ENCODE measurements at regions not wholly inside any gene's neighbourhood (a gene's known extent, or its start where the extent isn't known, plus 50 kb on each side); places are given as distances from the start of the nearest gene placed in this dataset.

DNA sequence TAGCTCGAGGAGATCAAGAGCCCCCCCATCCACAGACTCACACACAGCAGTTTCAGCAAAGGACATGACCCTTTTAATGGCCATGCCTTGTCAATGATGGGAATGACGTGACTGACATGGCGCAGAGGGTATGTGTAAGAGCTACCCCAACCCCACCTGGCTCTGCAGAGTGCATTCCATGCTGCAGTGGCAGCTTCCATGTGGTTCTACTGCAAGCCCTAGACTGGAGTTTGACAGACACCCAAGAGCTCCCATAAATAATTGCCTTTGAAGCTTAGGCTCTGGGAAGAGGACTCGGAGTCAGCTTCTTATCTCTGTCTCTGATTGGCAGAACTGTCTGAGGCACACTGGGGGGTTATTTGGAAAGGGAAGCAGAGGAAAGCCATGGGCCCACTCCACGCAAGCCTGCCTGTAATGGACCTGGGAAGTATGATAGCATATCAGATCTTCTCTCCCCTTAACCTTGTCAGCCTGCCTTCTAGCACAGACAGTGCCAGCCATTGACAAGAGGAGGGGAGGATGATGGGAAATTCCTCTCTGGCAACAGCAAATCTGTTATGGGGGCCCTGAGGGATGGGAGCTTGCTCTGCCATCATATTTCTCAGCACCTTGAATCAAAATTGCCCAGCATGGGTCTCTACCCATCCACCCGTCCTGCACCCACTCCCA lies 478.5 kb upstream of the PODXL start:
- POLR2A ChIA-PET: no interaction called here
- no peak overlapping the region for H3K27ac ChIP-seq (ENCODE audit: low read length)
- no peaks in the 10 kb centered on the region for H3K9me3 Mint-ChIP-seq
- CTCF ChIA-PET: no interaction called here
- H3K27me3 Mint-ChIP-seq: peaks cover 11 to 19% of the 10 kb centered on the region in 2 donors
- 100% methylated on average over 1 of the region's 6 CpGs for WGBS (ENCODE audit: insufficient coverage)
- DNase-seq (no peak), ATAC-seq (replicated peaks in 1 of 4) (no peak)
- H3K4me3 Mint-ChIP-seq: no peak overlapping the region
- no peaks in the 10 kb centered on the region for H3K36me3 Mint-ChIP-seq
- H3K27me3 ChIP-seq (replicated peaks in 1 of 2; ENCODE audit: control insufficient read depth in 2 of 2, extremely low read depth in 1 of 2, insufficient read depth in 2 of 2, low read length in 1 of 2): peaks cover 0 to 9% of the 10 kb centered on the region in 2 experiments
- no peak overlapping the region for H3K27ac Mint-ChIP-seq
- no peaks in the 10 kb centered on the region for H3K36me3 ChIP-seq (ENCODE audit: control insufficient read depth in 2 of 2, extremely low read depth in 1 of 2, insufficient read depth in 1 of 2, low read length in 1 of 2)
- no peak overlapping the region for H3K4me3 ChIP-seq (ENCODE audit: control insufficient read depth in 1 of 2, extremely low read depth in 1 of 2, low read length in 1 of 2)
- H3K4me1 Mint-ChIP-seq: no peaks in the 10 kb centered on the region
- H3K4me1 ChIP-seq (ENCODE audit: control insufficient read depth in 1 of 2, extremely low read depth in 1 of 2, insufficient read depth in 2 of 2, low read length in 2 of 2): no peaks in the 10 kb centered on the region
- no peaks in the 10 kb centered on the region for H3K9me3 ChIP-seq

DNA sequence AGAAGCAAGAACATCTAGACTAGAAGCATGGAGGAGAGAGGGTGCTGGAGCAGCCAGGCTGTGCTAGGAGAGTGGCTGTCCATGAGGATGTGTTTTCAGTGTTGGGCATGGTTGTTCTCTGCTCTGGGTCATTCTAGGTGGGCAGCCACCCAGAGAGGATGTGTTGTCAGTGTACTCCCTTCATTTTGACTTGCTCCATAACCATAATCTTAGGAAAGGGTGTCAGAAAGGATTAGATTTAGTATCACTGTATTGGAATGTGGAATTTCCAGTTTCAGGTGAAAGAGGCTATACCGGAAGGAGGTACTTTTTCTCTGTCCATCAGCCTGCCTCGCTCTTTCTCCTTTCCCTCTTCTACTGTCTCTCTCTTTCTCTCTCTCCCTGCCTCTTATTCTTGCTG lies 474.5 kb upstream of the PODXL start:
- CTCF ChIA-PET: no interaction called here
- H3K27me3 Mint-ChIP-seq: peaks cover 0 to 4% of the 10 kb centered on the region in 2 donors
- H3K4me3 Mint-ChIP-seq: no peak overlapping the region
- POLR2A ChIA-PET: no interaction called here
- Histone ChIP-seq H3K4me1 (ENCODE audit: control insufficient read depth in 1 of 2, extremely low read depth in 1 of 2, insufficient read depth in 2 of 2, low read length in 2 of 2) (no peaks in the 10 kb centered on the region), H3K27ac (ENCODE audit: low read length) (no peak overlapping the region), H3K27me3 (replicated peaks in 1 of 2; ENCODE audit: control insufficient read depth in 2 of 2, extremely low read depth in 1 of 2, insufficient read depth in 2 of 2, low read length in 1 of 2) (peaks cover 0 to 5% of the 10 kb centered on the region in 2 experiments), H3K4me3 (ENCODE audit: control insufficient read depth in 1 of 2, extremely low read depth in 1 of 2, low read length in 1 of 2) (no peak overlapping the region), H3K36me3 (ENCODE audit: control insufficient read depth in 2 of 2, extremely low read depth in 1 of 2, insufficient read depth in 1 of 2, low read length in 1 of 2) (no peaks in the 10 kb centered on the region), H3K9me3 (no peaks in the 10 kb centered on the region)
- DNase-seq (no peak), ATAC-seq (replicated peaks in 1 of 4) (no peak)
- no peaks in the 10 kb centered on the region for H3K36me3 Mint-ChIP-seq
- H3K27ac Mint-ChIP-seq: no peak overlapping the region
- no peaks in the 10 kb centered on the region for H3K9me3 Mint-ChIP-seq
- H3K4me1 Mint-ChIP-seq: no peaks in the 10 kb centered on the region
- WGBS (ENCODE audit: insufficient coverage): no CpG with 5 or more reads among the region's 2 CpGs

DNA sequence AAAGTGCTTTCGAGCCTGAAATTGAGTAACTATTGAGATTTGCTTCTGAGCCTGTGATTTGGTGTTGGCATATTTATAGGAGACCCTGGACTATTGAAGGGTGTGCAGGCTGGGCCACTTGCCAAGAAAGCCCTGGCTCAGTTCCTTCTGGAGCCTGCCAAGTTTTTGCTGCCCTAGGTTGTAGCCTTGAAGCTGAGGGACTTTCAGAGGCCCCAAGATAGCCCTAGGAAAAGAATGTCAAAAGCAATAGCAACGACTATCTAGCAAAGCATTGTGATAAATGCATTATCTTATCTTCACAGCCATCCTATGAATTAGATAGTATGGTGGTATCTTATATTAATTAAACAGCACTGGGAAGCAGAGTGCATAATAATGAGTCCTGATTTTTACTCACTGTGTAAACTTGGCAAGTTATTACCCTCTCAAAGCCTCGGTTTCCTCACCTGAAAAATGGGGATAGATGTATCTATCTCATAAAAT lies 473.7 kb upstream of the PODXL start:
- peaks cover 0 to 5% of the 10 kb centered on the region in 2 experiments for H3K27me3 ChIP-seq (replicated peaks in 1 of 2; ENCODE audit: control insufficient read depth in 2 of 2, extremely low read depth in 1 of 2, insufficient read depth in 2 of 2, low read length in 1 of 2)
- ChIA-PET CTCF (no interaction called here), POLR2A (no interaction called here)
- no peaks in the 10 kb centered on the region for H3K27me3 Mint-ChIP-seq
- H3K9me3 ChIP-seq: no peaks in the 10 kb centered on the region
- ATAC-seq (replicated peaks in 1 of 4) (no peak), DNase-seq (no peak)
- no peaks in the 10 kb centered on the region for H3K36me3 Mint-ChIP-seq
- H3K4me3 ChIP-seq (ENCODE audit: control insufficient read depth in 1 of 2, extremely low read depth in 1 of 2, low read length in 1 of 2): no peak overlapping the region
- 57% methylated on average over 1 of the region's 3 CpGs for WGBS (ENCODE audit: insufficient coverage)
- H3K9me3 Mint-ChIP-seq: no peaks in the 10 kb centered on the region
- H3K36me3 ChIP-seq (ENCODE audit: control insufficient read depth in 2 of 2, extremely low read depth in 1 of 2, insufficient read depth in 1 of 2, low read length in 1 of 2): no peaks in the 10 kb centered on the region
- no peak overlapping the region for H3K27ac Mint-ChIP-seq
- H3K27ac ChIP-seq (ENCODE audit: low read length): no peak overlapping the region
- H3K4me1 ChIP-seq (ENCODE audit: control insufficient read depth in 1 of 2, extremely low read depth in 1 of 2, insufficient read depth in 2 of 2, low read length in 2 of 2): no peaks in the 10 kb centered on the region
- no peaks in the 10 kb centered on the region for H3K4me1 Mint-ChIP-seq
- H3K4me3 Mint-ChIP-seq: no peak overlapping the region

DNA sequence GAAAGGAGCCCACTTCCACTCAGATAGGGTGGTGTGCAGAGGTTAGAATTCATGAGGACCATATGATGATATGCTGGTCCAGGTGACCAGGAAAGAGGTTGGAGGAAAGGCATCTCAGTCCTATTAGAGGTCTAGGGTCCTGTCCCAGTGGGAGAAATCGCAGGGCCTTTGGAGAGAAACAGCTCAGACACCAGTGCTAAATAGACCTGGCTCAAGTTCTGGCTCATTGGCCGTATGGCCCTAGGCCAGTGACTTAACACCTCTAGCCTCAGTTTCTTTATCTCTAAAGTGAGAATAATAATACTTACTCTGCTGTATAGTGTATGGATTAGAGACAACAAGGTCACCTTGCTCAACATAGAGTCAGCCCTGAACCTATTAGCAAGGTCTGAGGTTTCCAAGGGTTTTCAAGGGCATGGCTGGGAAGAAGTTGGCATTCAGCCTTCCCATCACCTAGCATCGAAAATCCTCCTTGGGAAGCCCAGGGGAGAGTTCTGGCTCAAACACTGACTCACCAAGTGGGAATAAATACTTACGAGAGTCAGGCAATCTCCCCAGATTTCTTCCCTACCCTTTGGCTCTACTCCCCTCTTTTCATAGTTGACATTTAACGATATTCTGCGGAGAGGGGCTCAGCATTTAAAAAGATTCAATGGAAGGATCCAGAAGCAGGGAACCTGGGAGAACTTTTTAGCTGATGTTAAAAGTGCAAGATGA lies 473.1 kb upstream of the PODXL start:
- ATAC-seq (replicated peaks in 1 of 4) (no peak), DNase-seq (no peak)
- H3K27me3 Mint-ChIP-seq: no peaks in the 10 kb centered on the region
- H3K36me3 ChIP-seq (ENCODE audit: control insufficient read depth in 2 of 2, extremely low read depth in 1 of 2, insufficient read depth in 1 of 2, low read length in 1 of 2): no peaks in the 10 kb centered on the region
- H3K4me3 ChIP-seq (ENCODE audit: control insufficient read depth in 1 of 2, extremely low read depth in 1 of 2, low read length in 1 of 2): no peak overlapping the region
- H3K4me1 ChIP-seq (ENCODE audit: control insufficient read depth in 1 of 2, extremely low read depth in 1 of 2, insufficient read depth in 2 of 2, low read length in 2 of 2): no peaks in the 10 kb centered on the region
- no peak overlapping the region for H3K27ac ChIP-seq (ENCODE audit: low read length)
- H3K4me1 Mint-ChIP-seq: no peaks in the 10 kb centered on the region
- no peaks in the 10 kb centered on the region for H3K9me3 ChIP-seq
- H3K4me3 Mint-ChIP-seq: no peak overlapping the region
- CTCF ChIA-PET: no interaction called here
- 20% methylated on average over 1 of the region's 6 CpGs for WGBS (ENCODE audit: insufficient coverage)
- no peaks in the 10 kb centered on the region for H3K36me3 Mint-ChIP-seq
- H3K27me3 ChIP-seq (replicated peaks in 1 of 2; ENCODE audit: control insufficient read depth in 2 of 2, extremely low read depth in 1 of 2, insufficient read depth in 2 of 2, low read length in 1 of 2): no peaks in the 10 kb centered on the region
- no peaks in the 10 kb centered on the region for H3K9me3 Mint-ChIP-seq
- POLR2A ChIA-PET: no interaction called here
- H3K27ac Mint-ChIP-seq: no peak overlapping the region

DNA sequence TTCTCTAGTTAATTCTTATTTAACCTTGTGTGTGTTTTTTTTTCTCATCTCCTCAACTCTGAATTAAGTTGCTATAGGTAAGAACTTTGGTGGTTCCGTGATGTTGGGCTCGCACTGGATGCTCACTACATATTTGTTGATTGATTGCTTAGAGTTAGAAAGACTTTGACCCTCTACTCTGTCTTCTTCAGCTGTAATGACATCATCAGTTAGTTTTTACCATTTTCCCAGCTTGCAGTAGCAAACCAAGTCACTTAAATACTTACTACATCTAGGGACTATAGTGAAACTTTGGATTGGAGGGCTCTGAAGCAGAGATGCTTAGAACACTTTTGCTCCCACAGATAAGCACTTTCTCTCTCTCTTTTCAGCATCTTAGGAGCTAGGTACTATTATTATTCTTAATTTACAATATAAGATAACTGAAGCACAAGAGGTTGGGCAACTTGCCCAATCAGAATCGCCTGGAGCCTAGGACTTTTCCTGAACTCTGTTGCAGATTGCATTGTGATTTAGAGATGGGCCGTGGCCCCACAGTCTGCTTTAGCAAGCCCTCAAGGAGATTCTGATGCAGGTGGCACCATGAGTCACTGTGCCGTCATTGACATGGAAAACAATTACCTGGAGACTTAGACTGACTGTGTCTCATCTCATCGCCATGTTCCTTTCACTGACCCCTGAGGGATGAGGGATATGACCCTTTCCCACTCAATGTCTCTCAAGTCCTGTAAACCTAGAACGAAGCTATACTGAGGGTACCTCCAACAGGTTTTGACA lies 471.9 kb upstream of the PODXL start:
- H3K4me3 ChIP-seq (ENCODE audit: control insufficient read depth in 1 of 2, extremely low read depth in 1 of 2, low read length in 1 of 2): no peak overlapping the region
- H3K27ac ChIP-seq (ENCODE audit: low read length): no peak overlapping the region
- H3K4me1 ChIP-seq (ENCODE audit: control insufficient read depth in 1 of 2, extremely low read depth in 1 of 2, insufficient read depth in 2 of 2, low read length in 2 of 2): no peaks in the 10 kb centered on the region
- Mint-ChIP-seq H3K36me3 (no peaks in the 10 kb centered on the region), H3K27ac (no peak overlapping the region), H3K4me3 (no peak overlapping the region), H3K4me1 (no peaks in the 10 kb centered on the region), H3K9me3 (no peaks in the 10 kb centered on the region), H3K27me3 (no peaks in the 10 kb centered on the region)
- ChIA-PET CTCF (no interaction called here), POLR2A (no interaction called here)
- no peaks in the 10 kb centered on the region for H3K36me3 ChIP-seq (ENCODE audit: control insufficient read depth in 2 of 2, extremely low read depth in 1 of 2, insufficient read depth in 1 of 2, low read length in 1 of 2)
- WGBS (ENCODE audit: insufficient coverage): 86% methylated on average over 2 of the region's 7 CpGs
- DNase-seq: no peak
- ATAC-seq (replicated peaks in 1 of 4): no peak
- no peaks in the 10 kb centered on the region for H3K27me3 ChIP-seq (replicated peaks in 1 of 2; ENCODE audit: control insufficient read depth in 2 of 2, extremely low read depth in 1 of 2, insufficient read depth in 2 of 2, low read length in 1 of 2)
- H3K9me3 ChIP-seq: no peaks in the 10 kb centered on the region

DNA sequence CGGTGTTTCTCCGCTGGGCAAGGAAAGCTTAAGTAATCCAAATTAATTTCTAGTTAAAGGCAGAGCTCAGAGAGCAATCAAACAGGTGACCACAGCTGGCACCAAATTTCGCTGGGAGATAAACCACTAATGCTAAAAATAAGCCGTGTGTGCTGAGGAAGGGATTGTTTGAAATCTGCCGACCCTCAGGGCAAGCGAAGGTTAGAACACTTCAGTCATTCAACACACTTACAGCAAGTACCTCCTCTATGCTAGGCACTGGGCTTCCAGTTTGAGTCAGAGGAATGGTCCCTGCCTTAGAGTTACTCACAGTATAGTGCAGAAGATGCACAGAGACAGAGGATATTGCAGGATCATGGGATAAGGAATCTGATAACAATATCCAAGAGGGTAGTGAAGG lies 467.9 kb upstream of the PODXL start:
- no peaks in the 10 kb centered on the region for H3K36me3 ChIP-seq (ENCODE audit: control insufficient read depth in 2 of 2, extremely low read depth in 1 of 2, insufficient read depth in 1 of 2, low read length in 1 of 2)
- ChIA-PET POLR2A (no interaction called here), CTCF (no interaction called here)
- no peaks in the 10 kb centered on the region for H3K9me3 ChIP-seq
- no peak overlapping the region for H3K27ac Mint-ChIP-seq
- DNase-seq (no peak), ATAC-seq (replicated peaks in 1 of 4) (no peak)
- WGBS (ENCODE audit: insufficient coverage): 70% methylated on average over 2 of the region's 6 CpGs
- no peaks in the 10 kb centered on the region for H3K4me1 ChIP-seq (ENCODE audit: control insufficient read depth in 1 of 2, extremely low read depth in 1 of 2, insufficient read depth in 2 of 2, low read length in 2 of 2)
- H3K9me3 Mint-ChIP-seq: peaks cover 2 to 3% (median 3%) of the 10 kb centered on the region in 3 donors
- no peak overlapping the region for H3K27ac ChIP-seq (ENCODE audit: low read length)
- H3K27me3 Mint-ChIP-seq: peaks cover 3 to 4% of the 10 kb centered on the region in 2 donors
- no peaks in the 10 kb centered on the region for H3K27me3 ChIP-seq (replicated peaks in 1 of 2; ENCODE audit: control insufficient read depth in 2 of 2, extremely low read depth in 1 of 2, insufficient read depth in 2 of 2, low read length in 1 of 2)
- no peaks in the 10 kb centered on the region for H3K4me1 Mint-ChIP-seq
- no peak overlapping the region for H3K4me3 ChIP-seq (ENCODE audit: control insufficient read depth in 1 of 2, extremely low read depth in 1 of 2, low read length in 1 of 2)
- H3K4me3 Mint-ChIP-seq: no peak overlapping the region
- no peaks in the 10 kb centered on the region for H3K36me3 Mint-ChIP-seq
